A673 (cell line): ENCODE measurements at regions not wholly inside any gene's neighbourhood (a gene's known extent, or its start where the extent isn't known, plus 50 kb on each side); places are given as distances from the start of the nearest gene placed in this dataset.

Experiments
- BruUV-seq: library from RNA; stranded (reverse); fragments of 400-500 nt; replicated peaks from 2 replicates; lab custom pipeline; 2021; lab: Mats Ljungman, UMichigan
- CTCF ChIA-PET: fragments of 300-600 bp; sonication (Branson Sonifier 250); formaldehyde crosslinking; loops from one replicate; lab custom pipeline; 2022; ENCODE audit warnings: antibody characterized with exemption; lab: Charles Lee
- POLR2A ChIA-PET: fragments of 300-600 bp; sonication (Branson Sonifier 250); formaldehyde crosslinking; loops from one replicate; lab custom pipeline; 2022; ENCODE audit warnings: antibody characterized with exemption; ENCODE audit not compliant: low non-redundant PET; lab: Charles Lee
- DNase-seq: peaks from one replicate; pipeline ENCODE4 v3.0.0-alpha.2; 2015; ENCODE audit warnings: low spot score
- H3K27ac ChIP-seq: fragments of 200-600 bp; sonication (generic); 2 replicates; pipeline ENCODE4 v1.5.1; 2016; ENCODE audit warnings: mixed run types, low read depth, mild to moderate bottlenecking, mixed read lengths, antibody characterized with exemption, low read length; ENCODE audit not compliant: poor library complexity, severe bottlenecking
- H3K27me3 ChIP-seq: fragments of 200-600 bp; sonication (generic); replicated peaks from 2 replicates; pipeline ENCODE4 v1.6.1; 2017; ENCODE audit warnings: mixed run types, low read depth, mild to moderate bottlenecking, mixed read lengths, antibody characterized with exemption, low read length; ENCODE audit not compliant: insufficient read depth, poor library complexity
- H3K36me3 ChIP-seq: fragments of 200-600 bp; sonication (generic); 2 replicates; pipeline ENCODE4 v1.6.1; 2016; ENCODE audit warnings: mixed run types, mild to moderate bottlenecking, mixed read lengths, antibody characterized with exemption, low read length; ENCODE audit not compliant: insufficient read depth, poor library complexity, severe bottlenecking
- H3K4me1 ChIP-seq: fragments of 200-600 bp; sonication (generic); 2 replicates; pipeline ENCODE4 v1.6.1; 2017; ENCODE audit warnings: mixed run types, mild to moderate bottlenecking, mixed read lengths, antibody characterized with exemption, low read length; ENCODE audit not compliant: insufficient read depth, poor library complexity, severe bottlenecking
- H3K4me3 ChIP-seq: fragments of 200-600 bp; sonication (generic); 2 replicates; pipeline ENCODE4 v1.5.1; 2016; ENCODE audit warnings: low read depth, mixed run types, mild to moderate bottlenecking, mixed read lengths, low read length; ENCODE audit not compliant: poor library complexity, severe bottlenecking
- H3K9me3 ChIP-seq: fragments of 200-600 bp; sonication (generic); 2 replicates; pipeline ENCODE4 v1.6.1; 2016; ENCODE audit warnings: mixed run types, low read depth, mild to moderate bottlenecking, mixed read lengths, antibody characterized with exemption, low read length; ENCODE audit not compliant: poor library complexity, severe bottlenecking
- CTCF ChIP-seq: fragments of 300-800, 200-600 bp; sonication (generic); conservative IDR thresholded peaks from 2 replicates; pipeline ENCODE4 v1.5.1; 2017; ENCODE audit warnings: low read depth, mild to moderate bottlenecking, antibody characterized with exemption, low read length, moderate library complexity, mixed read lengths
- EZH2 ChIP-seq: fragments of 200-600 bp; sonication (generic); IDR thresholded peaks from 2 replicates; pipeline ENCODE4 v1.6.1; 2017; ENCODE audit warnings: borderline replicate concordance, low read depth, mild to moderate bottlenecking, mixed read lengths, antibody characterized with exemption, low read length; ENCODE audit not compliant: poor library complexity, severe bottlenecking
- intact Hi-C: fragments of 100-400 bp; cut with micrococcal nuclease; formaldehyde crosslinking; loops from one replicate; pipeline ENCODE4 v1.10.0; 2022; ENCODE audit not compliant: unreplicated experiment

- ChIA-PET CTCF (no interaction called here), POLR2A (no interaction called here)
- intact Hi-C loops, result no loop called here
- no peak for DNase-seq
- TF ChIP-seq CTCF (no peak), EZH2 (no peak)
- Histone ChIP-seq H3K4me3 (no peak overlapping the region), H3K27ac (no peak overlapping the region), H3K36me3 (no peaks in the 10 kb centered on the region), H3K9me3 (no peaks in the 10 kb centered on the region), H3K27me3 (no peaks in the 10 kb centered on the region), H3K4me1 (no peaks in the 10 kb centered on the region)
- BruUV-seq, result no TSS peak
Measured at GRCh38 chr3:28840976-28841376, 439.9 kb upstream of the RBMS3 start.

- Histone ChIP-seq H3K27me3 (no peaks in the 10 kb centered on the region), H3K4me3 (no peak overlapping the region), H3K27ac (no peak overlapping the region), H3K9me3 (no peaks in the 10 kb centered on the region), H3K4me1 (no peaks in the 10 kb centered on the region), H3K36me3 (no peaks in the 10 kb centered on the region)
- POLR2A ChIA-PET, result no interaction called here
- no peak for DNase-seq
- intact Hi-C loops, result no loop called here
- CTCF ChIA-PET, result no interaction called here
- no peak for TF ChIP-seq CTCF
- TF ChIP-seq EZH2, result no peak
- no TSS peak for BruUV-seq
Measured at GRCh38 chr3:28841441-28841840, 439.4 kb upstream of the RBMS3 start.

GRCh38 chr3:28844298-28845005 is 436.4 kb upstream of the RBMS3 start:
- ChIA-PET POLR2A (no interaction called here), CTCF (no interaction called here)
- TF ChIP-seq EZH2 (no peak), CTCF (no peak)
- H3K4me3 ChIP-seq, result no peak overlapping the region
- no peaks in the 10 kb centered on the region for H3K36me3 ChIP-seq
- no peaks in the 10 kb centered on the region for H3K4me1 ChIP-seq
- no peaks in the 10 kb centered on the region for H3K27me3 ChIP-seq
- H3K27ac ChIP-seq, result no peak overlapping the region
- no peak for DNase-seq
- BruUV-seq, result no TSS peak
- intact Hi-C loops, result no loop called here
- H3K9me3 ChIP-seq, result no peaks in the 10 kb centered on the region
